ENCODE measurements at regions not wholly inside any gene's neighbourhood (a gene's known extent, or its start where the extent isn't known, plus 50 kb on each side); places are given as distances from the start of the nearest gene placed in this dataset.

DNA sequence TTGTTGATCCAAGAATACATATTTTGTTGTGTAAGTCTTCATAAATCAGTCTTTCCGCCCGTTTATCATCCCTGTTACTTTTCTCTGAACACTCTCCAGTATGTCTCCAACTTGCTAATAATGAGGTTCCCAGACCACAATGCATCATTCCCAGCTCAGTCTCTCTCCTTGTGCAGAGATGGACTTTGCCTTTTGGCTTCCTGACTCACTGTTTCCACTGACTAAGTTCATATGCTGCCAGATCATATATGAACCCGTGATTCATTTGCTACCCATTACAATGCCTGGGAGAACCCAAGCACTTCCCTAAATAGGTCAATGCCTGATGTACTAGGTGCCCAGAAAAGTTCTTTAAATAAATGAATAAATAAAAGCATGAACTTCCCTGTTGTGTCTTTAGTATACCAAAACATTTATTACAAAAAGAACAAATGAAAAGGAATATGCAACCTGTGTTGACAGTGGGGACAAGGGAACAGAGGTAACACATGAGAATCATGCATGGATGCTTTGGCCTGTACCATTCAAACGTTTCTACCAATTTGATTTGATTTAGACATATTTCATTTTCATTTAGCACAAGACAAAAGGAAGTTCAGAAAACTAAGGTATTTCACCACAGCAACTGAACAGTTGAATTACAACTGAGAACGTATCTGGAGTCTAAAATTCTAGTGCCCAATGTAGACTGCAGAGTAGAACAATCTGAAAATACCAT is 215.4 kb upstream of the HNRNPA3 start:
- no peak for TF ChIP-seq EZH2 (IDR thresholded peaks at IDR 0.05; ENCODE audit: low read depth)
- TF ChIP-seq CTCF (conservative IDR thresholded peaks at IDR 0.05), result no peak
- Histone ChIP-seq H4K20me1 (ENCODE audit: insufficient read depth) (no peaks in the 10 kb centered on the region), H3K27ac (no peak overlapping the region), H3K9me2 (ENCODE audit: insufficient read depth) (no peaks in the 10 kb centered on the region), H3K4me3 (no peak overlapping the region), H3K4me1 (replicated peaks; ENCODE audit: insufficient read depth) (no peaks in the 10 kb centered on the region), H3F3A (ENCODE audit: insufficient read depth, low read depth) (no peaks in the 10 kb centered on the region), H3K79me2 (ENCODE audit: low read depth) (no peaks in the 10 kb centered on the region), H3K9me3 (ENCODE audit: insufficient read depth, low read depth) (no peaks in the 10 kb centered on the region), H2AFZ (no peak overlapping the region), H3K4me2 (no peak overlapping the region), H3K36me3 (ENCODE audit: low read depth) (no peaks in the 10 kb centered on the region), H3K27me3 (ENCODE audit: insufficient read depth, low read depth) (no peaks in the 10 kb centered on the region; the same call in 1 of the 2 replicates)
- ChIA-PET POLR2A (ENCODE audit: unreplicated experiment) (no interaction called here), CTCF (no interaction called here)
- no peak for DNase-seq
- intact Hi-C loops (cut with micrococcal nuclease; ENCODE audit: unreplicated experiment), result no loop called here
- BruUV-seq (replicated peaks), result no TSS peak

- H4K20me1 ChIP-seq (ENCODE audit: insufficient read depth), result no peaks in the 10 kb centered on the region
- no peaks in the 10 kb centered on the region for H3K9me2 ChIP-seq (ENCODE audit: insufficient read depth)
- POLR2A ChIA-PET (ENCODE audit: unreplicated experiment), result no interaction called here
- no peak for DNase-seq
- H3K27me3 ChIP-seq (ENCODE audit: insufficient read depth, low read depth), result no peaks in the 10 kb centered on the region; the same call in 1 of the 2 replicates
- H3K4me3 ChIP-seq, result no peak overlapping the region
- no peaks in the 10 kb centered on the region for H3F3A ChIP-seq (ENCODE audit: insufficient read depth, low read depth)
- no peaks in the 10 kb centered on the region for H3K36me3 ChIP-seq (ENCODE audit: low read depth)
- no peak overlapping the region for H3K27ac ChIP-seq
- TF ChIP-seq CTCF (conservative IDR thresholded peaks at IDR 0.05), result no peak
- no peak for TF ChIP-seq EZH2 (IDR thresholded peaks at IDR 0.05; ENCODE audit: low read depth)
- H2AFZ ChIP-seq, result no peak overlapping the region
- BruUV-seq (replicated peaks), result no TSS peak
- no peaks in the 10 kb centered on the region for H3K4me1 ChIP-seq (replicated peaks; ENCODE audit: insufficient read depth)
- no peaks in the 10 kb centered on the region for H3K79me2 ChIP-seq (ENCODE audit: low read depth)
- H3K9me3 ChIP-seq (ENCODE audit: insufficient read depth, low read depth), result no peaks in the 10 kb centered on the region
- no peak overlapping the region for H3K4me2 ChIP-seq
- intact Hi-C loops (cut with micrococcal nuclease; ENCODE audit: unreplicated experiment), result no loop called here
- CTCF ChIA-PET, result no interaction called here
Observed at GRCh38 chr2:176997792-176998169, 214.8 kb upstream of the HNRNPA3 start.

DNA sequence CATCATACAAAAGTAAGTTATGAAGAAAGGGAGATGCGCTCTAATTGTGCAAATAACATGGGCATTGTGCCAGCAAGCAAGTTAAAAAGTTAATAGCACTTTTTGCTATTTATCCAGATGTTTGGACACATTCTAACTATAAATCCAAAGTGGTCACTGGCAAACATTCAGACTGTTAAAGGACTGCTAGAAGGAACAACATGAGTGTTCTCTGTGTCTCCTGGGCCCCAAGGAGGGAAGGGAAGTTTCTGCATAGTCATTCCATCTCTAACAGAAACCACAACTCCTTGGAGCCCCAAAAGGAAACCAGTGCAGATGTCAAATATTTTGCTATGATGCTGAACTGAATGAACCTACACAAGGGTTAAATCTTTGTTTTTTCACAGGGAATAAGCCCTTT is 213.3 kb upstream of the HNRNPA3 start:
- ChIA-PET POLR2A (ENCODE audit: unreplicated experiment) (no interaction called here), CTCF (no interaction called here)
- intact Hi-C loops (cut with micrococcal nuclease; ENCODE audit: unreplicated experiment), result no loop called here
- DNase-seq, result no peak
- Histone ChIP-seq H3K9me2 (ENCODE audit: insufficient read depth) (no peaks in the 10 kb centered on the region), H3K36me3 (ENCODE audit: low read depth) (no peaks in the 10 kb centered on the region), H3K4me1 (replicated peaks; ENCODE audit: insufficient read depth) (no peaks in the 10 kb centered on the region), H3K27me3 (ENCODE audit: insufficient read depth, low read depth) (no peaks in the 10 kb centered on the region; the same call in 1 of the 2 replicates), H2AFZ (no peak overlapping the region), H4K20me1 (ENCODE audit: insufficient read depth) (no peaks in the 10 kb centered on the region), H3K27ac (no peak overlapping the region), H3K4me2 (no peak overlapping the region), H3K4me3 (no peak overlapping the region), H3F3A (ENCODE audit: insufficient read depth, low read depth) (no peaks in the 10 kb centered on the region), H3K79me2 (ENCODE audit: low read depth) (no peaks in the 10 kb centered on the region), H3K9me3 (ENCODE audit: insufficient read depth, low read depth) (no peaks in the 10 kb centered on the region)
- no TSS peak for BruUV-seq (replicated peaks)
- TF ChIP-seq EZH2 (IDR thresholded peaks at IDR 0.05; ENCODE audit: low read depth) (no peak), CTCF (conservative IDR thresholded peaks at IDR 0.05) (no peak)

Measured in PC-9 (cell line).